Kidney (tissue), 13 donors: ENCODE measurements at regions not wholly inside any gene's neighbourhood (a gene's known extent, or its start where the extent isn't known, plus 50 kb on each side); places are given as distances from the start of the nearest gene placed in this dataset.

ENCODE experiments used
- DNase-seq, 5 donors: peaks; one replicate each; pipeline ENCODE4 v3.0.0-alpha.2; 2013 to 2020
- FAIRE-seq: peaks from 2 replicates; lab custom pipeline; 2012; peaks lifted over from hg19 to GRCh38; lab: Jason Lieb, UNC
- H3K27ac ChIP-seq, 2 donors: one replicate each; pipeline ENCODE4 v1.7.0; 2013; ENCODE audit warnings: low read depth in 2 of 2, low read length in 2 of 2, inconsistent platforms in 1 of 2
- H3K27me3 ChIP-seq: one replicate; pipeline ENCODE4 v1.7.1; 2013; ENCODE audit warnings: low read length, inconsistent platforms; ENCODE audit not compliant: control insufficient read depth, insufficient read depth
- H3K36me3 ChIP-seq, 3 donors: one replicate each; pipeline versions ENCODE4 v1.7.0 to v1.7.1; 2013; ENCODE audit warnings: low read length in 3 of 3, control low read depth in 1 of 3, inconsistent platforms in 1 of 3; ENCODE audit not compliant: insufficient read depth in 3 of 3, control insufficient read depth in 2 of 3
- H3K4me1 ChIP-seq, 3 donors: one replicate each; pipeline versions ENCODE4 v1.7.0 to v1.7.1; 2013; ENCODE audit warnings: low read length in 3 of 3, inconsistent platforms in 1 of 3, low read depth in 1 of 3; ENCODE audit not compliant: control insufficient read depth in 2 of 3, insufficient read depth in 2 of 3
- H3K4me3 ChIP-seq, 3 donors: one replicate each; pipeline versions ENCODE4 v1.7.0 to v1.8.1; 2013; ENCODE audit warnings: low read length in 3 of 3, control low read depth in 1 of 3, inconsistent platforms in 1 of 3
- H3K9ac ChIP-seq, 3 donors: one replicate each; pipeline versions ENCODE4 v1.7.0 to v1.7.1; 2013; ENCODE audit warnings: low read length in 3 of 3, control low read depth in 1 of 3, inconsistent platforms in 1 of 3
- H3K9me3 ChIP-seq, 3 donors: one replicate each; pipeline versions ENCODE4 v1.7.0 to v1.7.1; 2013; ENCODE audit warnings: low read length in 3 of 3, control low read depth in 1 of 3, inconsistent platforms in 1 of 3; ENCODE audit not compliant: control insufficient read depth in 2 of 3, insufficient read depth in 1 of 3
- CTCF ChIP-seq: IDR thresholded peaks from 3 replicates; pipeline ENCODE4 v1.5.1; 2012; ENCODE audit warnings: mild to moderate bottlenecking, moderate library complexity, borderline replicate concordance; ENCODE audit not compliant: insufficient read depth; ENCODE audit errors: extremely low read depth
- intact Hi-C: fragments of 100-400 bp; cut with DNase I; formaldehyde crosslinking; loops from one replicate; pipeline ENCODE4 v1.11.1; 2022
- donor health status: control.
- donor health status: control.
- donor health status: control.
- donor health status: control.
- donor health status: control.
- donor health status: DM: yes; HTN: yes; CAD: no.
- donor health status: Normal renal cell carcinoma (clear cell type).

- no peak for DNase-seq
- FAIRE-seq: no peak
- Histone ChIP-seq H3K27ac (no peak overlapping the region), H3K4me1 (peaks cover 0 to 4% (median 3%) of the 10 kb centered on the region in 3 donors), H3K4me3 (no peak overlapping the region), H3K9ac (no peak overlapping the region), H3K36me3 (no peaks in the 10 kb centered on the region), H3K27me3 (no peaks in the 10 kb centered on the region), H3K9me3 (no peaks in the 10 kb centered on the region)
- no peak for TF ChIP-seq CTCF
- intact Hi-C loops: loop anchor here (10.0 kb wide), 1 partner anchor 404 kb away; no protein-coding TSS in a partner anchor
These were observed 76.5 kb upstream of the WDR26 start for GRCh38 chr1:224510880-224511645.

DNA sequence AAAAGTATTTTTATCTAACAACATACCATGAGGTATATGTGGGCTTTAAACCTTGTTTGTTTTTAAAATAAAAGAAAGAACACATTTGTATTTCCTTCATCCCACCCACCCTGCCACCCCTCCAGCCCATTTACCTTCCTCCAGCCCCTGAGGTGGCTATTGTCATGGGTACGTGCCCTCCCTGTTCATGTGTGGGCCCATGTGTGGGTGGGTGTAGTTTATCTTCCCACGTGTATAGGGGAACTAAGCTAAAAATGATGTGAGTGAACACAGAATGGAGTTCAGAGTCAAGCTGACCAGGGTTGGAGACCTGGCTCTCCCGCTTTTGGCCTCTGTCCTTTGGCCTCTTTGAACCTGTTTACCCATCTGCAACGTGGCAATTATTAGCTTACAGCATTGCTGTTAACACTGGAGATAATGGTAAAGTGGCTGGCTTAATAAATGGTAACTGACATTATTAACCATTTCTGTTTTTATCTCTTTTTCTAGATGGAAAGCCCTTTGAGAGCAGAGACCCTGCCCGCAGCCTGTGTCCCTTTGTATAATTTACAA lies 78.1 kb upstream of the WDR26 start:
- no peak overlapping the region for H3K4me3 ChIP-seq
- no peak for TF ChIP-seq CTCF
- no peaks in the 10 kb centered on the region for H3K36me3 ChIP-seq
- H3K9ac ChIP-seq: no peak overlapping the region
- intact Hi-C loops: loop anchor here (10.0 kb wide), 1 partner anchor 402 kb away; no protein-coding TSS in a partner anchor
- H3K27me3 ChIP-seq: no peaks in the 10 kb centered on the region
- DNase-seq (no peak), FAIRE-seq (no peak)
- H3K27ac ChIP-seq: no peak overlapping the region
- H3K4me1 ChIP-seq: peaks cover 0 to 4% (median 3%) of the 10 kb centered on the region in 3 donors
- no peaks in the 10 kb centered on the region for H3K9me3 ChIP-seq

GRCh38 chr1:224513383-224513782 lies 78.8 kb upstream of the WDR26 start:
- H3K27ac ChIP-seq: no peak overlapping the region
- no peaks in the 10 kb centered on the region for H3K36me3 ChIP-seq
- H3K9me3 ChIP-seq: no peaks in the 10 kb centered on the region
- FAIRE-seq (no peak), DNase-seq (no peak)
- intact Hi-C loops: loop anchor here (10.0 kb wide), 1 partner anchor 401 kb away; no protein-coding TSS in a partner anchor
- no peak for TF ChIP-seq CTCF
- no peaks in the 10 kb centered on the region for H3K27me3 ChIP-seq
- H3K4me3 ChIP-seq: no peak overlapping the region
- peaks cover 0 to 3% (median 2%) of the 10 kb centered on the region in 3 donors for H3K4me1 ChIP-seq
- H3K9ac ChIP-seq: no peak overlapping the region
